ENCODE measurements at regions not wholly inside any gene's neighbourhood (a gene's known extent, or its start where the extent isn't known, plus 50 kb on each side); places are given as distances from the start of the nearest gene placed in this dataset.

DNA sequence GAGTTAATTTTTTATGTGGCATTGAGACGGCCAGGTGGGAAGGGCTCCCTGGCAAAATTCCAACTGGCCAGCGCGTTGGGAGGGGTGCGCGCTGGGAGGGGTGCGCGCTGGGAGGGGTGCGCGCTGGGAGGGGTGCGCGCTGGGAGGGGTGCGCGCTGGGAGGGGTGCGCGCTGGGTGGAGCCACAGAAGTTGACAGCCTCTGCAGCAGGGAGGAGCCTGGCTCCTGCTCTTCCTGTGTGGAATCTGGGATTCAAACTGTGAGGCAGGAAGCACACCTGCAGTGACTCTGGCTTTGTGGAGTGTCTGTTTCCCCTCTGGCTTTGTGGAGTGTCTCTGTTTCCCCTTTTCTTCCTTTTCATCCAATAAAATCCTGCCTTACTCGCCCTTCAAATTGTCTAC, 147.9 kb upstream of the CBLN2 start:
- DNase-seq (ENCODE audit: low read depth), result no peak

GRCh38 chr18:72687736-72688135, 143.6 kb upstream of the CBLN2 start:
- DNase-seq (ENCODE audit: low read depth), result no peak

DNA sequence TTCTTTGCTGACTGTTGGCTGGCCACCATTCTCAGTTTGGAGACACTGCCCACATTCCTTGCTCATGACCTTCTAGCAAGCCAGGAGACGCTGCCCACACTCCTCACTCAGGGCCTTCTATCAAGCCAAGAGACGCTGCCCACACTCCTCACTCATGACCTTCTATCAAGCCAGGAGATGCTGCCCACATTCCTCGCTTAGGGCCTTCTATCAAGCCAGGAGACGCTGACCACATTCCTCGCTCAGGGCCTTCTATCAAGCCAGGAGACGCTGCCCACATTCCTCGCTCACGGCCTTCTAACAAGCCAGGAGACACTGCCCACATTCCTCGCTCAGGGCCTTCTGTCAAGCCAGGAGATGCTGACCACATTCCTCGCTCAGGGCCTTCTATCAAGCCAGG, 131.3 kb upstream of the CBLN2 start:
- DNase-seq (ENCODE audit: low read depth), result no peak

- DNase-seq (ENCODE audit: low read depth), result no peak
Observed at GRCh38 chr18:72674710-72675109, 130.6 kb upstream of the CBLN2 start.

- no peak for DNase-seq (ENCODE audit: low read depth)
Observed at GRCh38 chr18:72673242-72673641, 129.1 kb upstream of the CBLN2 start.

- peak; percentile 9 for DNase-seq (ENCODE audit: low read depth)
Observed at GRCh38 chr18:72672364-72673184, 128.4 kb upstream of the CBLN2 start.

- no peak for DNase-seq (ENCODE audit: low read depth)
Observed at GRCh38 chr18:72667932-72668331, 123.8 kb upstream of the CBLN2 start.

DNA sequence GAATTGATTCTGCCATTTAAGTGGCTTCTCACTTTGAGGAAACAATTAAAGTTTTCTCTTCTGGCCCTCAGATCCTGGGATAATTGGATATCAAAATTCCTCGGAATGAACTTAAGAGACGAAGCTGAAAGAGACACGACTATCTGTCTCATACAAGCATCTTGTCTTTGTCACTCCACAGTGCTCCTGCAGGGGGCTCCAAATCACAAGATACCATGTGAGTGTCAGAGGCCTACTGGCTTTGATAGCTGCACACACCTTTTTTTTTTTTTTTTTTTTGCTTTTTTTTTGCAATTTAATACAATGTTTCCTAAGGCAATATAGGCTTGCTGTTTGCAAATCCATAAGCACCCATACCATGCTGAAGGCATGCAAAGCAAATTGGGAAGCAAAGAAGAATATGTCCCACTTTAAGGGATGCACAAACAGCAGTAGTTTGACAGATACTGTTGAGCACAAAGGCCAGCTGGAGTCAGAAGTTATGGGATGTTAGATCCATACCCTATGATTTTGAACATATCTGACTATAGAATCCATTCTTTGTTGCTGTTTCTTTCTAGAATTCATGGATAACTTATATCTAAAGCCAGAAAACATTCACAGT, 109.0 kb upstream of the CBLN2 start:
- DNase-seq (ENCODE audit: low read depth), result no peak

GRCh38 chr18:72651033-72651432, 106.9 kb upstream of the CBLN2 start:
- DNase-seq (ENCODE audit: low read depth), result no peak

- no peak for DNase-seq (ENCODE audit: low read depth)
Observed at GRCh38 chr18:72648481-72648960, 104.4 kb upstream of the CBLN2 start.

DNA sequence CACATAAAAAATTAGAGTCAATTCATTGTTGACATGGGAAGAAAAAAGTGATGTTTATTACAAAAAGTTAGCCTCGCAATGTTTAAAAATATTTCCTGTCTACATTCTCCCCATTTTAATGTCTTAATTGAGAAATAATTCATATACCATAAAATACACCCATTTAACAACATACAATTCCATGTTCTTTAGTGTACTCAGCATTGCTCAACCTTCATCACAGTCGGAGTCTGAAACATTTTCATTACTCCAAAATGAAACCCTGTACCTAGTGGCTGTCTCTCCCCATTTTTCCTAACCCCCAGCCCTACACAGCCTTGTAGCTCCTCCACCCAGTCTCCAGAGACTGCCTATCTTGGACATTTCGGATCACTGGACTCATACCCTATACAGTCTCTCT, 103.9 kb upstream of the CBLN2 start:
- DNase-seq (ENCODE audit: low read depth), result no peak

DNA sequence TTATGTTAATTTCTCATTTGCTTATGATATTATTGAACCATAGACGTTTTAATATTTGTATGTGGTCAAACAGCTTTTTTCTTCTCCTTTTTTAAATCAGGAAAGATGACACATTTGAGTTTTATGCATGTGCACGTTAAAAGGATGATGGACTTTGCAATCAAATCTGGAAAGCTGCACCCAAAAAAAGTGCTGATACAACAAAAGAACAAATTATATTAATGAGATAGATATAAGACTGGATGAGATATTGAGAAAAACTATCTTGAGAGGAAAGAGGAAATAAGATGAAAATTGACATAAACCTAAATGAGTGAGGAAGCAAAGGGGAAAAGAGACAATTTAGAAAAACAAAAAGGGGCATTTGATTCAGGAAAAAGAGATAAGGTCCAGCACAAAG, 96.4 kb upstream of the CBLN2 start:
- no peak for DNase-seq (ENCODE audit: low read depth)

GRCh38 chr18:72638376-72638775, 94.2 kb upstream of the CBLN2 start:
- DNase-seq (ENCODE audit: low read depth), result no peak

GRCh38 chr18:72637721-72638120, 93.6 kb upstream of the CBLN2 start:
- DNase-seq (ENCODE audit: low read depth), result no peak

- DNase-seq (ENCODE audit: low read depth), result no peak
Observed at GRCh38 chr18:72637299-72637698, 93.2 kb upstream of the CBLN2 start.

DNA sequence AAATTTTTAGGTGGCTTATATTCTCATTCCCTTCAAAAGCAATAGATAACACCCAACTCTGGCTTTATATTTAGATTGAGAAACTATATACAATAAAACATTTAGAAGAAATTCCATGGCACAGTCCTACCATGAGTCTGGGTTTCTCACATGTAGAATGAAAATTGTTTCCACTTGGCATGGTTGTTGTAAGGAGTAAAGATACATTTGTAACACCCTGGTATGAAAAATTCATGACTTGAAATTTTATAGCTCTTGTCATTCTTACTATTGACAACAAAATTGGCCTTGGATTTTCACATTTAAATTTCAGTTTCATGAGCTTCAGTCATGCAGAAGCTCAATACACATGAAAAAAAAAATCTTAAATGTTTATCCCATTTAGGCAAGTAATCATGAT, 92.5 kb upstream of the CBLN2 start:
- DNase-seq (ENCODE audit: low read depth), result no peak

- DNase-seq (ENCODE audit: low read depth), result no peak
Observed at GRCh38 chr18:72634500-72634899, 90.4 kb upstream of the CBLN2 start.

DNA sequence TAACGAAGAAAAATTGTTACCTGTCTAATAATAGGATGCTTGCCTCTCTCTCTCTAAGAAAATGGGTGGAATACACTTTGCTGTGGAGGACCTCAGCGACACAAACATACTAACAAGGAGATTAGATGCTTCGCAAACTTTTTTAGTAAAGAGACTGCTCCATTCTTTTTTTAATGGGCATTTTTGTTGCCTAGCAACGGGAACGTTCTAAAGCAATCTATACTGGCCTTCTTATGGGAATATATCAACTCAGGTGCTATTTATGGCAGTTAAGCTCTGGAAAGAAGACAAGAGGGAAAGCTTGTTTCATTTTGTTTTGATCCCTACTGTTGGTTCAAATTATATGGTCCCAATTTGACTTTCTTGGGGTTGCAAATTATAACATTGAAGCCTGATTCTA, 86.8 kb upstream of the CBLN2 start:
- DNase-seq (ENCODE audit: low read depth), result no peak

DNA sequence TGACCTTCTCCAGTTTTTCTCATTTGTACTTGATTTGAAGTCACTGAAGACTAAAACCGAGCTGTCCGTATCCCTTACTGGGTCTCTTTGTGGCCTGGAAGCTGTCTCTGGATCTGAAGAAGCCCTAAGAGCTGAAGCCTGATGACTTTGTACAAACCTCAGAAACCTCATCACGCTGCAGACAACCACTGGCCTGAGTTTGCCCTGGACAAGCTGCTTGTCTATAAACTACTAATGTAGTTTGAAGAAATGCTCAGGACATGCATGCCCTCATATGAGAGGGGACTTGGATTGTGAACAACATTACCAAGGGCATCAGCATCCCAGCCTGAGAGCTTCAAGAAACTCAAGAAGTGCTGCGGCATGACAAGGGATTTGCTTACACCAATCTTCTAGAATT, 79.3 kb upstream of the CBLN2 start:
- DNase-seq (ENCODE audit: low read depth), result no peak

DNA sequence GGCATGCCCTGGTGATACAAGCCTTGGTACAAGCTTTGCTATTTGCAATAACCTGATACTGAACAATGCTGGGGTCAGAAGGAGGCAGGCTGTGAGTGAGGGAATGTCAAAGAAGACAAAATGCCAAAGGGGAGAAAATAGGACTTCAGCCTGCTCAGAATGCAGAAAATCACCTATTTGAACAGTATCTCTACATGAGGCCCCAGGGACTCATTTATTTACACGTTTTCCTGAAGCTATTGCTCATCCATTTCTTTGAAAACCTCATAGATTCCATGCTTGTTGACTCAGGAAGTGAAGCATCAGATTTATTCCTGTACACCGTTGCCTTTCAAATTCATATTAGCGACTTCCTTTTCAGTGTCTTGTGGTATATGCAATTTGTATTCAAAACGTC, 69.4 kb upstream of the CBLN2 start:
- DNase-seq (ENCODE audit: low read depth), result no peak

GRCh38 chr18:72612894-72613533, 68.9 kb upstream of the CBLN2 start:
- no peak for DNase-seq (ENCODE audit: low read depth)

DNA sequence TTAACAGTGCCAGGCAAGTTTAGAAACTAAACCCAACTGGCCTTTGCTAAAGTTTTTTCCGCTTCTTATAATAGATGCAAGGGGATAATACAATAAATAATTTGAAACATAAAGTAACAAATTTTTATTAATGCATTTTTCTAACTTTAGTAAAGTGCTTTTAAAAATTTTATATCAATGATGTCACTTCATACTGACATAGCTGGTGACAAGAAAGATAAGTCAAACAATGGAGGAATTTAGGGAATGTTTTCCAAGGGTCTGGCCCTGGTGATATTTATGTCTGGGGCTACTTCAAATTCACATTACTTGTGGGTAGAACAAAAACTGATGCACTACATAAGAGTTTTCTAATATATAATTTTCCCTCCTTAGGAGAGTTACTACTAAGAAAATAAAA, 61.2 kb upstream of the CBLN2 start:
- no peak for DNase-seq (ENCODE audit: low read depth)

- no peak for DNase-seq (ENCODE audit: low read depth)
Observed at GRCh38 chr18:72601944-72602343, 57.8 kb upstream of the CBLN2 start.

Measured in non-pigmented ciliary epithelial cell (primary cell).